ENCODE measurements at regions not wholly inside any gene's neighbourhood (a gene's known extent, or its start where the extent isn't known, plus 50 kb on each side); places are given as distances from the start of the nearest gene placed in this dataset.

- no peak for TF ChIP-seq SP1 (IDR thresholded peaks at IDR 0.05)
- TF ChIP-seq SUZ12 (IDR thresholded peaks at IDR 0.05), result no peak
- TF ChIP-seq L3MBTL2 (conservative IDR thresholded peaks at IDR 0.05), result no peak
- TF ChIP-seq ELF4 (IDR thresholded peaks at IDR 0.05), result no peak
- no peak for TF ChIP-seq FOXM1 (IDR thresholded peaks at IDR 0.05; ENCODE audit: borderline replicate concordance)
- TF ChIP-seq PKNOX1 (IDR thresholded peaks at IDR 0.05), result no peak
- TF ChIP-seq ARNT (IDR thresholded peaks at IDR 0.05), result no peak
- no peak for TF ChIP-seq FOXA1 (IDR thresholded peaks at IDR 0.05)
- TF ChIP-seq NFRKB (IDR thresholded peaks at IDR 0.05), result no peak
- no peak for TF ChIP-seq BHLHE40 (IDR thresholded peaks at IDR 0.05; ENCODE audit: borderline replicate concordance)
- no peak for TF ChIP-seq FOXK2 (IDR thresholded peaks at IDR 0.05)
- TF ChIP-seq HDGF (IDR thresholded peaks at IDR 0.05; ENCODE audit: borderline replicate concordance), result no peak
- TF ChIP-seq ZNF384 (IDR thresholded peaks at IDR 0.05), result no peak
- TF ChIP-seq CTBP1 (IDR thresholded peaks at IDR 0.05; ENCODE audit: borderline replicate concordance), result no peak
These were observed 79.6 kb downstream of the NCOR2 start for GRCh38 chr12:124487834-124488165.
